ENCODE measurements at regions not wholly inside any gene's neighbourhood (a gene's known extent, or its start where the extent isn't known, plus 50 kb on each side); places are given as distances from the start of the nearest gene placed in this dataset.

GRCh38 chr7:4610768-4611467, 71.2 kb upstream of the FOXK1 start:
- no peak for TF ChIP-seq POLR2AphosphoS5 (IDR thresholded peaks at IDR 0.05; ENCODE audit: borderline replicate concordance, low read depth, low read length)
- no peak for TF ChIP-seq EZH2 (IDR thresholded peaks at IDR 0.05)

Data from SK-N-MC (cell line).